HS-5 (cell line): ENCODE measurements at regions not wholly inside any gene's neighbourhood (a gene's known extent, or its start where the extent isn't known, plus 50 kb on each side); places are given as distances from the start of the nearest gene placed in this dataset.
"Not testable (repeated sequence)": the region's sequence is repeated elsewhere in the genome, so short reads cannot be mapped to it uniquely, and the experiment has no call there.

ENCODE experiments used
- DNase-seq: peaks from one replicate; pipeline ENCODE4 v3.0.0-alpha.2; 2012; ENCODE audit warnings: low read depth

- not testable (repeated sequence) for DNase-seq
Observed at GRCh38 chr9:39566782-39567181, 211.3 kb downstream of the SPATA31A1 start.

GRCh38 chr9:39567396-39567795 lies 211.9 kb downstream of the SPATA31A1 start:
- not testable (repeated sequence) for DNase-seq

DNA sequence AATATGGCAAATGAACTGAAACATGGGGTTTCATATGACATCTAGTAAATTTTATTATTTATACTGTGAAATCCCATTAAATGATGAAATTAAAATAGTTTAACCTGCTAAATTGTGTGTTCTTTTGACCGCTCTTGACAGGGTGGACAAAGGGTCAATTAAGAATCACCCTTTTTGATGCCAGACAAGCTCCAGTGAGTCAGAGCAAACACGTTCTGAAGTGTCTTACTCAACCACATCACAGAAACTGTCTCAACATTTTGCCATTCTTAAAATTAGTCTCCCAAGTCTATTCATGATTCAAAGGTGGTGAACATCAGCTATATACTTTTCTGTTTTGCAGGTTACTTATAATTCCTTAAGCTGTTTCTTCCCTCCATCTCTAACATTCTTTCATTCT lies 213.4 kb downstream of the SPATA31A1 start:
- DNase-seq = not testable (repeated sequence)

- DNase-seq = not testable (repeated sequence)
Observed at GRCh38 chr9:39573024-39574022, 217.9 kb downstream of the SPATA31A1 start.

- not testable (repeated sequence) for DNase-seq
Observed at GRCh38 chr9:39579000-39579399, 223.5 kb downstream of the SPATA31A1 start.

GRCh38 chr9:39581296-39581695 lies 225.8 kb downstream of the SPATA31A1 start:
- DNase-seq = not testable (repeated sequence)

DNA sequence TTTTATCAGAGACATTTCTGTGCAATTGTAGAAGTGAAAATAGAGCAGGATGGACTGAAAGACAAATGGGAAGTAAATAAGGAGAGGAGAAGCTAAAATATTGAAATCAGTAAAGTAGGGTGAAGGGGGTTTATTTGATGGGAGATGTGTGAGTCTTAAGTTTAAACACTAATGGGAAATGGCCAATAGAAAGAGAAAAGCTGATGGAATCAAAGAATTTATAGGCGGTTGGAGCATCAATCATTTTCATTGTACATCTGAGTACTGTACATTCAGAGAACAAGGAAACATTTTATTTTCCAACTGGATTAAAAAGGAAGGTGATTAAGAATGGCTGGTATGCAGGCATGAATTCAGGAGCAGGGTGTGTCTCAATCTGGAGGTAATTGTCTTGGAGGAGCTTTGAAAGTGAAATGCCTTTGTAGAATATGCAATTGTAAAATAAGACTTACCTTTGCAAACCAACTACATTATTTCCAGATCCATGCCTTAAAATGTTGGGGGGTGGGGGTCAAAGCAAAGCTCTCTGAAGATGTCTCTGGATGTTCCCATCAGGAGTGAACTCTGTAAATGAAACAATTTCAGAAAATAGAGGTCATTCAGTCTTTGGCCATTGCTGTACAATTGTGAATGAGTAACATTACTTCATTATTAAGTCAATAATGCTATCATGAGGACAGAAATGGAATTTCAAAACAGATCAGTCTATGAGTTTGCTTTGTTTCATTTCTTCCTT lies 227.4 kb downstream of the SPATA31A1 start:
- not testable (repeated sequence) for DNase-seq

DNA sequence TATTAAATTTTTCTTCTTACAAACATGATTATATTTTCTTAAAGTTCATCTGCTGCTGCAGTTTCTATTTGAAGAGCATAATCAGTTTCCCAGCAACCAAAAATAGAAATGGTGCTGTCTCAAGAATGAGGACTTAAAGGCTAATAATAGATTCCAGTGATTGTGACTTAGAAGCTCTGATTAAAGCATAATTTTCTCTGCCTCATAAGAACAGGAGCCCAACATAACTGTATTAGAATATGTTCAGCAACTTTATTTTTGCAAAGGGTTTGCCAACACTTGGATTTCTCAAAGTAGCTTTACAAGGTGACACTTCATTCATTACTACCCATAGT lies 227.9 kb downstream of the SPATA31A1 start:
- DNase-seq = not testable (repeated sequence)

DNA sequence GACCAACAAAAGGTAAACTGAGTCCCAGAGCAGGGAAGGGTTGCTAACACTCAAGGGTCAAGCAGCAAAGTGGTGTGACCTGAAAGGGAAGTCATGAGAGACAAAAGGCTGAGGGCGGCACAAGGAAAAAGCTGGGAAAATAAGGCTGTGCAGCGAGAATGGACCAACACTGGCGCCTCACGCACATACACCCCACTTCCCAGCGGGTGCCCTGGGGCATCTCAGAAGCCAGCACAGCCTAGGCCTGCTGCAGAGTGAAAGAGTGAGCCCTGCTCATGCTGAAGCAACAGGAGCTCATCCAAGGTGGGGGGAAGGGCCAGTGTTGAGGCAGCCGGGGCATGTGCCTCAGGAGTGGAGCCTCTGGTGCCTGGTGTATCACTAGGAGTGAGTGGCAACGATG lies 229.8 kb downstream of the SPATA31A1 start:
- not testable (repeated sequence) for DNase-seq

DNA sequence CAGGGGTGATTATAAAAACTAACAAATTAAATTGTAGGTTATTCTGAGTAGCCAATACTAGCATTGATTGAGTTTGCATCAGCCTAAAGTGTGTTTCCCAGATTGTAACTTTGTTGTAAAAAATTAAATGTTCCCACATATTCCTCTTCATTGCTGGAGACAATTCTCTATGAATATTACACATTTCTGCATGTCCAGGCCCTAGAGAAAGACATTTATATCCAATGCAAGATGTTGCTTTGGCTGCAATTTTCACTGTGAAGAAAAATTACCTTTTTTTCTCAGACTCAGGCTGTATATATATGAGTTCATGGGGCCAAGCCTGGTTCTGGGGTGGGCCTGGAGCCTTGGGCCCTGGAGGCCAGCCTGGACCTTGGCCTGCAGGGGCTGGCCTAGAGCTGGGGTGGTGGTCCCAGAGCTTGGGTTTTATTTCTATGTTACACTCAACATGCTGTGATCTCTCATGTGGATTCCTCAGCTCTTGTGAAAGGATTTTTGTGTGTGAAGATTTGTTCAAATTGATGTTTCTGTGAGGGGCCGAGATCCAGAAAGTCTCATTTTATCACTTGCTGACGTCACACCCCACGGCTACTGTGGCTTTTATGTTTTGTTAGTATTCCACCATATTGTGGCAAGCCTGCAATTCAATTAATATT lies 232.5 kb downstream of the SPATA31A1 start:
- no peak for DNase-seq

- DNase-seq = no peak
Observed at GRCh38 chr9:39588500-39589137, 233.2 kb downstream of the SPATA31A1 start.

DNA sequence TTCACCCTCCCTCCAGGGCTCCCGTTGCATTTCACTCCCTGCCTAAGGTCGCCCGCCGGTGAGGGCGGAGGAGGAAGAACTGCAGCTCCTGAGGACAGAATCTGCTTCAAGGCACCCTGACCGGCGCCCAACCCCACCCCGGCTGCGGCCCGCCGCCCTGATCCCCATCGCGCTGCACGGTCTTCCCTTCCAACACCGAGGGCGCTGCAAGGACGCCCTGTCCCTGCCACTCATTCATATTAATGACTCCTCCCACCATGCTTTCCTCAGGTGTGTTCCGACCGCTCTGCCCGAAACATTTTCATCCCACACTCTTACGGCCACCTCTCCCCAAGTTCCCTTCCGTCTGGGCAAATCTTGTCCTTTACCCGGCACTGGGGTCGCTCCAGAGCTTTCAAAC lies 248.6 kb downstream of the SPATA31A1 start:
- DNase-seq = not testable (repeated sequence)

GRCh38 chr9:39611449-39612231 lies 256.2 kb downstream of the SPATA31A1 start:
- not testable (repeated sequence) for DNase-seq

DNA sequence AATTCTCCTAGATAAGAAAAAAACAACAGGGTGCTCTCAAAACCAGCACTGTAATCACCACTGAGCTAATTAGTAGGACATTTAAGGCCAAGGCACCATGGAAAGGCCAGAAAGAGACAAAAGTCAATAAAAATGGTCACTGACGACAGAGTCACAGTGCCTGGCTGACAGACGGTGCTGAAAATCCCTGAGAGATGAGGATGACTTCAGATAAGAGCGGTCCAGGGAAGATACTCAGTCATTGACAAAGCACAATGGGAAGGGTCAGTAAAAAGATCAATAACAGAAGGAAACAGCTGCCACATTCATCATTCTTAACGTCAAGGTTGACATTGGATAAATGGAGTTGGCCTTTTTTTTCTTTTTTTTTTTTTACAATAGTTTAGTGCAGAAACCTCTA lies 261.0 kb downstream of the SPATA31A1 start:
- not testable (repeated sequence) for DNase-seq

- not testable (repeated sequence) for DNase-seq
Observed at GRCh38 chr9:39624048-39624447, 268.6 kb downstream of the SPATA31A1 start.

- not testable (repeated sequence) for DNase-seq
Observed at GRCh38 chr9:39632071-39632470, 276.6 kb downstream of the SPATA31A1 start.

GRCh38 chr9:39649029-39649428 lies 293.6 kb downstream of the SPATA31A1 start:
- DNase-seq = not testable (repeated sequence)

- not testable (repeated sequence) for DNase-seq
Observed at GRCh38 chr9:39656960-39657603, 301.6 kb downstream of the SPATA31A1 start.

DNA sequence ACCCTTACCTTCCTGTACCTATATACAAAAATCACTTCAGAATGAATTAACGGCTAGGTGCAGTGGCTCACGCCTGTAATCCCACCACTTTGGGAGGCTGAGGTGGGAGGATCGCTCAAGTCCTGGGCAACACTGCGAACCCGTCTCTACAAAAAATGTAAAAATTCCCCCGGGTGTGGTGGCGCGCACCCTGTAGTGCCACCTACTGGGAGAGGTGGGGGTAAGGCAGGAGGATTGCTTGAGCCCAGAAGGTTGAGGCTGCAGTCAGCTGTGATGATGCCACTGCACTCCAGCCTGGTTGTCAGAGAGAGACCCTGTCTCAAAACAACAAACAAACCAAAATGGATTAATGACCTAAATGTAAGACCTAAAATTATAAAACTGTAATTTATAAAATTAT lies 307.6 kb downstream of the SPATA31A1 start:
- DNase-seq = not testable (repeated sequence)

DNA sequence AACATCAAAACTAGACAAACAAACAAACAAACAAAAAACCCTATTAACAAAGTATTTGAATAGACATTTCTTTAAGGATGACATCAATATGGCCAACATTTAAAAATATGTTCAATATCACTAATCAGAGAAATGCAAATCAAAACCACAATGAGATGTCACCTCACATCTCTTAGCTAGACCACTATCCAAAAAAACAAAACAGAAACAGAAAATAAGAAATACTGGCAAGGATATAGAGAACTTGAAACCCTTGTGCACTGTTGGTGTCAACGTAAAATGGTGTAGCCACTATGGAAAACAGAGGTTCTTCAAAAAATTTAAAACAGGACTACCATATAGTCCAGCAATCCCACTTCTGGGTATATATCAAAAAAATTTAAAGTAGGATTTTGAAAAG lies 308.2 kb downstream of the SPATA31A1 start:
- DNase-seq = not testable (repeated sequence)
